Psoas muscle (tissue), 7 donors: ENCODE measurements at regions not wholly inside any gene's neighbourhood (a gene's known extent, or its start where the extent isn't known, plus 50 kb on each side); places are given as distances from the start of the nearest gene placed in this dataset.

Source experiments
- ATAC-seq, 4 donors: fragments of 200-7000 bp; cut with Tn5 transposase; one replicate each; pipeline ENCODE4 v1.9.1; 2020; ENCODE audit warnings: moderate library complexity in 3 of 4, mild to moderate bottlenecking in 2 of 4
- DNase-seq, 2 donors: peaks; one replicate each; pipeline ENCODE4 v3.0.0-alpha.2; 2020
- H3K27ac ChIP-seq: fragments of 200-600 bp; one replicate; pipeline ENCODE4 v1.8.0; 2022
- H3K27me3 ChIP-seq, 3 donors: fragments of 200-600 bp in 1 of 3; one replicate each; pipeline versions ENCODE4 v1.6.1 to v1.8.0; 2013 to 2022; ENCODE audit warnings: low read length in 2 of 3, mild to moderate bottlenecking in 2 of 3, moderate library complexity in 1 of 3; ENCODE audit not compliant: insufficient read depth in 3 of 3
- H3K36me3 ChIP-seq, 2 donors: fragments of 200-600 bp in 1 of 2; one replicate each; pipeline versions ENCODE4 v1.6.1 to v1.8.0; 2013 to 2022; ENCODE audit warnings: low read depth in 1 of 2, mild to moderate bottlenecking in 1 of 2, moderate library complexity in 1 of 2; ENCODE audit not compliant: insufficient read depth in 1 of 2
- H3K4me1 ChIP-seq: fragments of 200-600 bp; one replicate; pipeline ENCODE4 v1.8.0; 2022
- H3K4me3 ChIP-seq: fragments of 200-600 bp; one replicate; pipeline ENCODE4 v1.8.0; 2022; ENCODE audit warnings: mild to moderate bottlenecking
- H3K9me3 ChIP-seq: fragments of 200-600 bp; one replicate; pipeline ENCODE4 v1.8.0; 2022
- WGBS, 3 donors: extraction: QIAGEN DNeasy Blood & Tissue Kit; methylation state at CpG; one replicate each; pipeline versions ENCODE4 v1.1.6 to v1.1.7; 2013; 5-methylcytosine and 5-hydroxymethylcytosine counted together
- intact Hi-C, 2 donors: fragments of 100-400 bp; cut with DNase I; formaldehyde crosslinking; loops; one replicate each; pipeline versions ENCODE4 v1.11.0 to v1.14.2; 2022
- TF ChIP-seq, protein P1 (sequence below): fragments of 200-600 bp; IDR thresholded peaks from one replicate; pipeline ENCODE4 v1.8.0; 2022; ENCODE audit warnings: antibody characterized with exemption
- donor health status: healthy with polysubstance abuse.
- donor health status: DM: no; HTN: no; CAD: no; lungs with moderate emphysema.
- donor health status: Bipolar disorder and iron deficiency.
- donor health status: healthy.
- donor health status: DM: yes; HTN: yes; CAD: no.
- donor health status: DM: no; HTN: no; CAD: no.
- donor health status: DM: yes; HTN: yes; CAD: no.

DNA sequence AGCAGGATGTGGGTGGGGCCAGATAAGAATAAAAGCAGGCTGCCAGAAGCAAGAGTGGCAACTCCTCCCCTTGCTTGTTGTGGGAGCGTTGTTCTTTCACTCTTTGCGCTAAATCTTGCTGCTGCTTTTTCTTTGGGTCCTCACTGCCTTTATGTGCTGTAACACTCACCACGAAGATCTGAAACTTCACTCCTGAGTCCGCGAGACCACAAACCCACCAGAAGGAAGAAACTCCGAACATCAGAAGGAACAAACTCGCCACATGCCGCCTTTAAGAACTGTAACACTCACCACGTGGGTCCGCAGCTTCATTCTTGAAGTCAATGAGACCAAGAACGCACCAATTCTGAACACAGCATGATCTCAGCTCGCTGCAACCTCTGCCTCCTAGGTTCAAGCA lies 72.9 kb downstream of the IL12A start:
- no peak for ATAC-seq
- Histone ChIP-seq H3K4me1 (no peaks in the 10 kb centered on the region), H3K27me3 (no peaks in the 10 kb centered on the region), H3K27ac (no peak overlapping the region), H3K9me3 (no peaks in the 10 kb centered on the region), H3K4me3 (no peak overlapping the region), H3K36me3 (no peaks in the 10 kb centered on the region)
- DNase-seq, result no peak
- TF ChIP-seq, protein P1, sequence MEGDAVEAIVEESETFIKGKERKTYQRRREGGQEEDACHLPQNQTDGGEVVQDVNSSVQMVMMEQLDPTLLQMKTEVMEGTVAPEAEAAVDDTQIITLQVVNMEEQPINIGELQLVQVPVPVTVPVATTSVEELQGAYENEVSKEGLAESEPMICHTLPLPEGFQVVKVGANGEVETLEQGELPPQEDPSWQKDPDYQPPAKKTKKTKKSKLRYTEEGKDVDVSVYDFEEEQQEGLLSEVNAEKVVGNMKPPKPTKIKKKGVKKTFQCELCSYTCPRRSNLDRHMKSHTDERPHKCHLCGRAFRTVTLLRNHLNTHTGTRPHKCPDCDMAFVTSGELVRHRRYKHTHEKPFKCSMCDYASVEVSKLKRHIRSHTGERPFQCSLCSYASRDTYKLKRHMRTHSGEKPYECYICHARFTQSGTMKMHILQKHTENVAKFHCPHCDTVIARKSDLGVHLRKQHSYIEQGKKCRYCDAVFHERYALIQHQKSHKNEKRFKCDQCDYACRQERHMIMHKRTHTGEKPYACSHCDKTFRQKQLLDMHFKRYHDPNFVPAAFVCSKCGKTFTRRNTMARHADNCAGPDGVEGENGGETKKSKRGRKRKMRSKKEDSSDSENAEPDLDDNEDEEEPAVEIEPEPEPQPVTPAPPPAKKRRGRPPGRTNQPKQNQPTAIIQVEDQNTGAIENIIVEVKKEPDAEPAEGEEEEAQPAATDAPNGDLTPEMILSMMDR, result no peak
- 88 to 93% (median 91%) methylated on average over 12 of the region's 12 CpGs for WGBS, 3 donors
- intact Hi-C loops, result no loop called here

DNA sequence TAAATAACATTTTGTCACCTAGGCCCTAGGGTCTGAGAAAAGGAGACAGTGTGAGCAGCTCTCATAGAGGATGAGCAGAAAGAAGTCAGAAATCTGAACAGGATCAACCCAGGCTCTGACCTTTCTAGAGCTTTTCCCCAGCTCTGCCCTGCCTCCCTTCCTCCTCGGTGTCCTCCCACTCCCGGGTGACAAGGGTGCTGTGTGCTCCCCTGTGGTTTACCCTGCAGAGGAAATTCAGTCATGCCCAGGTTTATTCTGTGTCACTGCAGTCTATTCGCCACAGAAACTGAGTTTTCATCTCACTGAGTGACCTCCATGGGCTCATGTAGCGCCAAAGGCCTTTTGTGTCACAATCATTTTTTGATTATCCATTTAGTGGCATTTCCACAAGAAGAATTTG lies 76.6 kb downstream of the IL12A start:
- TF ChIP-seq, protein P1, result no peak
- WGBS, 3 donors, result 77 to 90% (median 87%) methylated on average over 4 of the region's 4 CpGs
- DNase-seq, result no peak

DNA sequence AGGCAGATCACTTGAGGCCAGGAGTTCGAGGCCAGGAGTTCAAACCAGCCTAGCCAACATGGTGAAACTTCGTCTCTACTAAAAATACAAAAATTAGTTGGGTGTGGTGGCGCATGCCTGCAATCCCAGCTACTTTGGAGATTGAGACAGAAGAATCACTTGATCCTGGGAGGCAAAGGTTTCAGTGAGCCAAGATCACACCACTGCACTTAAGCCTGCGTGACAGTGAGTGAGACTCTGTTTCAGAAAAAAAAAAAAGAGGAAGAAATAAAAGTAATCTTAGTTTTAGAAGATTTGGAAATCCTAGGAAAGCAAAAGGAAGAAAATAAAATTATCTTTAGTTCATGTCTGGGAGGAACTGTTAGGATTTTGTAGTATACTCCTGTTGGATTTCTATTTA lies 77.2 kb downstream of the IL12A start:
- DNase-seq, result no peak
- Histone ChIP-seq H3K4me3 (no peak overlapping the region), H3K4me1 (no peaks in the 10 kb centered on the region), H3K27me3 (no peaks in the 10 kb centered on the region), H3K36me3 (no peaks in the 10 kb centered on the region), H3K9me3 (no peaks in the 10 kb centered on the region), H3K27ac (no peak overlapping the region)
- WGBS, 3 donors, result 66 to 90% (median 90%) methylated on average over 3 to 4 of the region's 4 CpGs
- intact Hi-C loops, result no loop called here
- TF ChIP-seq, protein P1, result no peak
- ATAC-seq, result no peak

More for the DNA sequence above, 76.6 kb downstream of the IL12A start:
- ATAC-seq, result no peak
- intact Hi-C loops, result no loop called here
- Histone ChIP-seq H3K4me1 (no peaks in the 10 kb centered on the region), H3K4me3 (no peak overlapping the region), H3K27ac (no peak overlapping the region), H3K27me3 (no peaks in the 10 kb centered on the region), H3K9me3 (no peaks in the 10 kb centered on the region), H3K36me3 (no peaks in the 10 kb centered on the region)

DNA sequence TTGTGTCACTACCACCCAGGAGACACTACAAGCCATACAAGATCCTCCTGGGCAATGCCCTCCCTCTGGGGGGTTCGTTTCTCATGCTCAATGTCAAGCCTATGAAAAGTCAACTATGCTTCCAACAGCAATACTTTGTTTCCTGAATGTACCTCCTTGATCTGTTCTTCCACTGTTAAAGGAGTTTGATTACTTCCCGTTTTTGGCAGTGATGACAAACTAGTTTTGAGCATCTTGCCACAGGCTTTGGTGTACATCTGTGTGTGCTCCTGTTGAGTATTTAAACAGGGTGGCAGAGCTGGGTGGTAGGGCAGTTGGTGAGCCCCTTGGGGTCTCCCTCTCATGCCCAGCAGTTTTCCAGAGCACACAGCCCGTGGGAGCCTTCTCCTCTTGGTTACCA lies 81.4 kb downstream of the IL12A start:
- intact Hi-C loops, result no loop called here
- no peaks in the 10 kb centered on the region for H3K27me3 ChIP-seq
- 36 to 49% (median 41%) methylated on average over 3 of the region's 3 CpGs for WGBS, 3 donors
- TF ChIP-seq, protein P1, result no peak
- no peak for DNase-seq
- H3K27ac ChIP-seq, result no peak overlapping the region
- no peak for ATAC-seq
- H3K36me3 ChIP-seq, result no peaks in the 10 kb centered on the region
- H3K4me1 ChIP-seq, result no peaks in the 10 kb centered on the region
- H3K4me3 ChIP-seq, result no peak overlapping the region
- H3K9me3 ChIP-seq, result no peaks in the 10 kb centered on the region

DNA sequence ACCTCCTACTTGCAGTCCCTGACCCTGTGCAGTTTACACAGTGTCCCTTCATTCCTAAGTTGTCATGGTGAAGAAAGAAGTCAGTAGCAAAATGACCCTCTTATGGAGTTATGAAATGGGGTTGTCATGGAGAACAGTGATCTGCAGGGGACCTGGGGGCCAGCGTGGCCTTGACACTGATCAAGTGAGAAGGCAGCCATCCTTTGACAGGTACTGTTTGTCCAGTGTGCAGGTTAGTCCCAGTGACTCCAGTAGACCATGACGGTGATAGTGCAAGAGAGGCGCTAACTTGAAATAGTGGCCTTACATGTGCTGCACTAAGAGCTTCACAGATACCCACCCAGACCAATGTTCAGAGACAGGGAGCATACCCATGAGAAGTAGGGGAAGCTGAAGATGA lies 87.9 kb downstream of the IL12A start:
- Histone ChIP-seq H3K9me3 (no peaks in the 10 kb centered on the region), H3K27me3 (no peaks in the 10 kb centered on the region), H3K4me3 (no peak overlapping the region), H3K4me1 (no peaks in the 10 kb centered on the region), H3K27ac (no peak overlapping the region), H3K36me3 (no peaks in the 10 kb centered on the region)
- DNase-seq (no peak), ATAC-seq (no peak)
- intact Hi-C loops, result no loop called here
- whole genome bisulfite sequencing, 3 donors, result 89 to 95% (median 94%) methylated on average over 3 of the region's 3 CpGs
- TF ChIP-seq, protein P1, result no peak
